ENCODE measurements at regions not wholly inside any gene's neighbourhood (a gene's known extent, or its start where the extent isn't known, plus 50 kb on each side); places are given as distances from the start of the nearest gene placed in this dataset.

GRCh38 chr20:12673352-12673751, 335.4 kb upstream of the SPTLC3 start:
- TF ChIP-seq CTCF (IDR thresholded peaks at IDR 0.05; ENCODE audit: insufficient read depth, low read length): no peak
- no peak for TF ChIP-seq POLR2AphosphoS5 (IDR thresholded peaks at IDR 0.05; ENCODE audit: low read depth)
- no peak for TF ChIP-seq GABPA (IDR thresholded peaks at IDR 0.05; ENCODE audit: low read depth)

Measured in HL-60 (cell line).